ENCODE measurements at regions not wholly inside any gene's neighbourhood (a gene's known extent, or its start where the extent isn't known, plus 50 kb on each side); places are given as distances from the start of the nearest gene placed in this dataset.

DNA sequence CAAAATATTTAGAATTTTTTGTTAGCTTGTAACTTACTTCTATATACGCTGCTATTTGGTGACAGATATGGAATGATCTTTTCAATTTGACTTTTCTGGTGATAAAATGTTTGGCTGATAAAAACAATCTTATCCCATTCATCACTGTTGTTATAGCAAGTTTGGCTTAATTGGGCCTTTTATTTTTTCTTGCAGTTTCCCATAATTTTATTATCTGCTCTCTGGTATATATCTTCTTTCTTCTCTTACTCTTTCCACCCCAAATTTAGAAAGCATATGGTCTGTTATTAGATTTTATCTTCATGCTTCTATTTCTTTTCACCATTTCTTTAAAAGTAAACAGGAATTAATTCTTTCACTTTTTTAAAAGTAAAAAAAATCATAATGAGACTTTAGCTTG is 474.4 kb downstream of the TLE1 start:
- TF ChIP-seq, protein P1, sequence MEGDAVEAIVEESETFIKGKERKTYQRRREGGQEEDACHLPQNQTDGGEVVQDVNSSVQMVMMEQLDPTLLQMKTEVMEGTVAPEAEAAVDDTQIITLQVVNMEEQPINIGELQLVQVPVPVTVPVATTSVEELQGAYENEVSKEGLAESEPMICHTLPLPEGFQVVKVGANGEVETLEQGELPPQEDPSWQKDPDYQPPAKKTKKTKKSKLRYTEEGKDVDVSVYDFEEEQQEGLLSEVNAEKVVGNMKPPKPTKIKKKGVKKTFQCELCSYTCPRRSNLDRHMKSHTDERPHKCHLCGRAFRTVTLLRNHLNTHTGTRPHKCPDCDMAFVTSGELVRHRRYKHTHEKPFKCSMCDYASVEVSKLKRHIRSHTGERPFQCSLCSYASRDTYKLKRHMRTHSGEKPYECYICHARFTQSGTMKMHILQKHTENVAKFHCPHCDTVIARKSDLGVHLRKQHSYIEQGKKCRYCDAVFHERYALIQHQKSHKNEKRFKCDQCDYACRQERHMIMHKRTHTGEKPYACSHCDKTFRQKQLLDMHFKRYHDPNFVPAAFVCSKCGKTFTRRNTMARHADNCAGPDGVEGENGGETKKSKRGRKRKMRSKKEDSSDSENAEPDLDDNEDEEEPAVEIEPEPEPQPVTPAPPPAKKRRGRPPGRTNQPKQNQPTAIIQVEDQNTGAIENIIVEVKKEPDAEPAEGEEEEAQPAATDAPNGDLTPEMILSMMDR (IDR thresholded peaks at IDR 0.05; ENCODE audit: extremely low read depth in 1 of 2, insufficient read depth in 1 of 2, low read depth in 1 of 2, low read length in 2 of 2), result no peak
- TF ChIP-seq POLR2AphosphoS5 (IDR thresholded peaks at IDR 0.05; ENCODE audit: insufficient read depth, low read depth, low read length) (no peak), EZH2 (IDR thresholded peaks at IDR 0.05; ENCODE audit: borderline replicate concordance, low read depth, low read length, severe bottlenecking) (no peak), GATA2 (IDR thresholded peaks at IDR 0.05; ENCODE audit: insufficient read depth, insufficient read length, low read depth, low read length) (no peak), POLR2A (IDR thresholded peaks at IDR 0.05; ENCODE audit: low read depth, low read length) (no peak), MYC (IDR thresholded peaks at IDR 0.05; ENCODE audit: low read depth, low read length) (no peak), FOS (IDR thresholded peaks at IDR 0.05; ENCODE audit: borderline replicate concordance, insufficient read depth, low read length) (no peak)
- TF ChIP-seq, protein P2, sequence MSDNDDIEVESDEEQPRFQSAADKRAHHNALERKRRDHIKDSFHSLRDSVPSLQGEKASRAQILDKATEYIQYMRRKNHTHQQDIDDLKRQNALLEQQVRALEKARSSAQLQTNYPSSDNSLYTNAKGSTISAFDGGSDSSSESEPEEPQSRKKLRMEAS (IDR thresholded peaks at IDR 0.05; ENCODE audit: insufficient read depth, insufficient read length), result no peak
